ENCODE measurements at regions not wholly inside any gene's neighbourhood (a gene's known extent, or its start where the extent isn't known, plus 50 kb on each side); places are given as distances from the start of the nearest gene placed in this dataset.

DNA sequence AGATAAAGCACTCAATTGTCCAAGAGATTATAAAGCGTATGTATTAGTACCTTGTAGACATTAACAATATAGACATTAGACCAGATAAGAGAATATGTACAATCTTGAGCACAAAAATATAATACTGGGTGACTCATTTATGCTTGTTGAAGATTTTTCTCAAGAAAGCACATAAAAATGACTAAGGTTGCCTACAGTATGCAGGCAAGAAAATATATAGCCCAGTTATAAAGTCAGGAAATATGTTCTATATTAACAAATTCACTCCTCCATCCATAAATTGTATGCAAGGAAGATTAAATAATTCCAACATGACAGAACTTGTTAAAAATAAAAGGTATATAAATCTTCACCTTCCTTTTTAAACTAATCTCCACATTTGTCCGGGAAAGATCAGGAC, 356.4 kb upstream of the SLC39A10 start:
- no peak overlapping the region for H3K4me3 Mint-ChIP-seq (ENCODE audit: unreplicated experiment)
- H3K9me3 Mint-ChIP-seq (ENCODE audit: unreplicated experiment) = no peaks in the 10 kb centered on the region
- H3K27me3 Mint-ChIP-seq (ENCODE audit: unreplicated experiment) = peaks cover 29% of the 10 kb centered on the region
- no peak overlapping the region for H3K27ac Mint-ChIP-seq (ENCODE audit: unreplicated experiment)
- TF ChIP-seq, protein P1, sequence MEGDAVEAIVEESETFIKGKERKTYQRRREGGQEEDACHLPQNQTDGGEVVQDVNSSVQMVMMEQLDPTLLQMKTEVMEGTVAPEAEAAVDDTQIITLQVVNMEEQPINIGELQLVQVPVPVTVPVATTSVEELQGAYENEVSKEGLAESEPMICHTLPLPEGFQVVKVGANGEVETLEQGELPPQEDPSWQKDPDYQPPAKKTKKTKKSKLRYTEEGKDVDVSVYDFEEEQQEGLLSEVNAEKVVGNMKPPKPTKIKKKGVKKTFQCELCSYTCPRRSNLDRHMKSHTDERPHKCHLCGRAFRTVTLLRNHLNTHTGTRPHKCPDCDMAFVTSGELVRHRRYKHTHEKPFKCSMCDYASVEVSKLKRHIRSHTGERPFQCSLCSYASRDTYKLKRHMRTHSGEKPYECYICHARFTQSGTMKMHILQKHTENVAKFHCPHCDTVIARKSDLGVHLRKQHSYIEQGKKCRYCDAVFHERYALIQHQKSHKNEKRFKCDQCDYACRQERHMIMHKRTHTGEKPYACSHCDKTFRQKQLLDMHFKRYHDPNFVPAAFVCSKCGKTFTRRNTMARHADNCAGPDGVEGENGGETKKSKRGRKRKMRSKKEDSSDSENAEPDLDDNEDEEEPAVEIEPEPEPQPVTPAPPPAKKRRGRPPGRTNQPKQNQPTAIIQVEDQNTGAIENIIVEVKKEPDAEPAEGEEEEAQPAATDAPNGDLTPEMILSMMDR (IDR thresholded peaks at IDR 0.05) = no peak
- DNase-seq (ENCODE audit: extremely low spot score, unreplicated experiment) = no peak
- H3K4me1 Mint-ChIP-seq (ENCODE audit: unreplicated experiment) = no peaks in the 10 kb centered on the region
- H3K36me3 Mint-ChIP-seq (ENCODE audit: unreplicated experiment) = no peaks in the 10 kb centered on the region

DNA sequence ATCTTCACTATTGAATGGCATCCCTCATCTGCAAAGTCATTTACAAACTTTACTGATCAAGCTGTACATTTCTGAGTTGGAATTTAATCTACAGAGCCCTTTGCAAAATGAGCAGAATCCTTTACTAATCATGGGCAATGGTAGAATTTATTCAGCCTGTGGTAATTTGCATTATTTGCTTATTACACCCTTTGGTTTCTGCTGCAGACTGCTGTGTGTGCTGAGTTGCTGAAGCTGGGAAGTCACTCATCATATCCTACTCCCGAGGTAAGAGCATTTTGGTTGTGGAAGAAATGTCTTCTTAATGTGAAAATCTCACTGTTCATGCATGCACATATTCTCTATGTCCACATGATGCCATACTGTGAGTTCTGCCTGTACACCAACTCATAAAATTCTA, 357.4 kb upstream of the SLC39A10 start:
- TF ChIP-seq, protein P1 (IDR thresholded peaks at IDR 0.05) = no peak
- no peak overlapping the region for H3K4me3 Mint-ChIP-seq (ENCODE audit: unreplicated experiment)
- no peak overlapping the region for H3K27ac Mint-ChIP-seq (ENCODE audit: unreplicated experiment)
- peaks cover 27% of the 10 kb centered on the region for H3K27me3 Mint-ChIP-seq (ENCODE audit: unreplicated experiment)
- DNase-seq (ENCODE audit: extremely low spot score, unreplicated experiment) = no peak
- no peaks in the 10 kb centered on the region for H3K36me3 Mint-ChIP-seq (ENCODE audit: unreplicated experiment)
- no peaks in the 10 kb centered on the region for H3K4me1 Mint-ChIP-seq (ENCODE audit: unreplicated experiment)
- H3K9me3 Mint-ChIP-seq (ENCODE audit: unreplicated experiment) = peaks cover 4% of the 10 kb centered on the region

DNA sequence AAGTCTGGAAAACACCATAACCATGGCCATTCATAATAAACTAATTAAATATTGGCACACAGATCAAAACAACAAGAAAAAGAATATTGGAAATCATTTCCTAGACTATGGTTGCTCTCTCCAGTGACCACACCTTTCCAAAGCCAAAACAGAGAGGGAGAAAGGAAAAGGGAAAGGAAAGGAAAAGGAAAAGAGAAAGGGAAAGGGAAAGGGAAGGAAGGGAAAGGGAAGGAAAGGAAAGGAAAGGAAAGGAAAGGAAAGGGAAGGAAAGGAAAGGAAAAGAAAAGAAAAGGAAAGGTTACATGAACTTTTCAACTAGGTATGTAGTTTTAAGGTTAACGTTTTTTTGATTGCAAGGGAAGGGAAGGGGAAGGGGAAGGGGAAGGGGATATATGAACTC, 360.5 kb upstream of the SLC39A10 start:
- Mint-ChIP-seq H3K4me3 (ENCODE audit: unreplicated experiment) (no peak overlapping the region), H3K4me1 (ENCODE audit: unreplicated experiment) (no peaks in the 10 kb centered on the region), H3K27ac (ENCODE audit: unreplicated experiment) (no peak overlapping the region), H3K9me3 (ENCODE audit: unreplicated experiment) (peaks cover 9% of the 10 kb centered on the region), H3K36me3 (ENCODE audit: unreplicated experiment) (no peaks in the 10 kb centered on the region), H3K27me3 (ENCODE audit: unreplicated experiment) (peaks cover 25% of the 10 kb centered on the region)
- no peak for DNase-seq (ENCODE audit: extremely low spot score, unreplicated experiment)
- TF ChIP-seq, protein P1 (IDR thresholded peaks at IDR 0.05) = no peak

DNA sequence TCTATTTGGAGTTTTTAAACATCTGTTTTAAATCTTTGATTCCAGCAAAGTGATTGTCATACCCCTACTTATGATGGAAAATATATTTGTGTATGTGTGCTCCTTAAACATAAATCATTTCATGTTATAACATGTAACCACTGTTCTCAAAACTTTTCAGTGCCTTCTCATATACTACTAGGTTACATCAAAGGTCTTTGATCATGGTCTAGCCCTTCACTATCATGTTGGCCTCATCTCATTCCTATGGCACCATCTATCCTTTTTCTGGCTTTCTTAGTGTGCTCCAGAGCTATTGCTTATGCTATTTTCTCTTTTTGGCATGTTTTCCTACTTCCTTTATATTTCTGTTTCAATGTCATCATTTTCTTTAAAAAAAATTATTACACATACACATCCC, 367.9 kb upstream of the SLC39A10 start:
- Mint-ChIP-seq H3K4me3 (ENCODE audit: unreplicated experiment) (no peak overlapping the region), H3K4me1 (ENCODE audit: unreplicated experiment) (no peaks in the 10 kb centered on the region), H3K9me3 (ENCODE audit: unreplicated experiment) (no peaks in the 10 kb centered on the region), H3K36me3 (ENCODE audit: unreplicated experiment) (no peaks in the 10 kb centered on the region), H3K27ac (ENCODE audit: unreplicated experiment) (no peak overlapping the region), H3K27me3 (ENCODE audit: unreplicated experiment) (peaks cover 4% of the 10 kb centered on the region)
- DNase-seq (ENCODE audit: extremely low spot score, unreplicated experiment) = no peak
- TF ChIP-seq, protein P1 (IDR thresholded peaks at IDR 0.05) = no peak

DNA sequence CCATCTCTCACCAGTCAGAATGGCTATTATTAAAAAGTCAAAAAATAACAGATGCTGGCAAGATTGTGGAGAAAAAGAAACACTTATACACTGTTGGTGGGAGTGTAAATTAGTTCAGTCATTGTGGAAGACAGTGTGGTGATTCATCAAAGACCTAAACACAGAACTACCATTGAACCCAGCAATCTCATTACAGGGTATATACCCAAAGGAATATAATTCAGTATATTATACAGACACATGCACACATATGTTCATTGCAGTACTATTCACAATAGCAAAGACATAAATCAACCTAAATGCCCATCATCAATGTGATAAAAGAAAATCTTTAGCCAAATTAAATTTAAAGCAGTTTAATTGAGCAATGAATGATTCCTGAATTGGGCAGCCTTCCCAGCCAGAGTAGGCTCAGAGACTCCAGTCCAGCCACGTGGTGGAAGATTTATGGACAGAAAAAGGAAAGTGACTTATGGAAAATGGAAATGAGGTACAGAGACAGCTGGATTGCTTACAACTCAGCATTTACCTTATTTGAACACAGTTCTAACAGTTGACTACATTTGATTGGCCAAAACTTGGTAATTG, 377.1 kb upstream of the SLC39A10 start:
- Mint-ChIP-seq H3K36me3 (ENCODE audit: unreplicated experiment) (no peaks in the 10 kb centered on the region), H3K4me3 (ENCODE audit: unreplicated experiment) (no peak overlapping the region), H3K9me3 (ENCODE audit: unreplicated experiment) (no peaks in the 10 kb centered on the region), H3K4me1 (ENCODE audit: unreplicated experiment) (no peaks in the 10 kb centered on the region), H3K27me3 (ENCODE audit: unreplicated experiment) (peaks cover 20% of the 10 kb centered on the region), H3K27ac (ENCODE audit: unreplicated experiment) (no peak overlapping the region)
- TF ChIP-seq, protein P1 (IDR thresholded peaks at IDR 0.05) = no peak
- DNase-seq (ENCODE audit: extremely low spot score, unreplicated experiment) = no peak

Data from osteocyte (in vitro differentiated cells).